Activated CD4-positive, alpha-beta T cell treated with anti-CD3 and anti-CD28 coated beads for 48 hours (primary cell): ENCODE measurements at regions not wholly inside any gene's neighbourhood (a gene's known extent, or its start where the extent isn't known, plus 50 kb on each side); places are given as distances from the start of the nearest gene placed in this dataset.

Experiments used
- DNase-seq: peaks from one replicate; pipeline ENCODE4 v3.0.0-alpha.2; 2020

GRCh38 chr12:76711241-76711640 lies 52.7 kb upstream of the ZDHHC17 start:
- no peak for DNase-seq

GRCh38 chr12:76713130-76713529 lies 50.8 kb upstream of the ZDHHC17 start:
- DNase-seq = no peak

DNA sequence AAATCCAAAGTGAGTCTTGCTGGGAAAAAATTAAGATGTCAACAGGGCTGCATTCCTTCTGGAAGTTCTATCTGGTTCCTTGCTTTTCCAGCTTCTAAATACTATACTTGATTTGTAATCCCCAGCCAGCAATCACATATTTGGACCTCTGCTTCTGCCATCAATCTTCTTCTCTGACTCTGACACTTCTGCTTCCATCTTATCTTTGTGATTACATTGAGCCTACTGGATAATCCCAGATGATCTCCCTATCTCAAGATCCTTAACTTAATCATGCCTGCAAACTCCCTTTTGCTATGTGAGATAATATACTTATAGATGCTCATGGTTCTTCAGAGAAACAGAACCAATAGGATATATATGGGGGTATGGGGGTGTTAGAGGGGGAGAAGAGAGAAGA lies 49.9 kb upstream of the ZDHHC17 start:
- no peak for DNase-seq
